ENCODE measurements at regions not wholly inside any gene's neighbourhood (a gene's known extent, or its start where the extent isn't known, plus 50 kb on each side); places are given as distances from the start of the nearest gene placed in this dataset.

GRCh38 chr4:115370012-115370411 lies 256.6 kb upstream of the NDST4 start:
- no peaks in the 10 kb centered on the region for H3K4me1 Mint-ChIP-seq (ENCODE audit: low read depth)
- no peak overlapping the region for H3K4me3 Mint-ChIP-seq
- no peak for TF ChIP-seq CTCF (IDR thresholded peaks at IDR 0.05)
- DNase-seq, result no peak
- H3K9me3 Mint-ChIP-seq, result peaks cover 15% of the 10 kb centered on the region
- H3K27ac Mint-ChIP-seq, result no peak overlapping the region
- no peaks in the 10 kb centered on the region for H3K36me3 Mint-ChIP-seq (ENCODE audit: low read depth)
- no peaks in the 10 kb centered on the region for H3K27me3 Mint-ChIP-seq (ENCODE audit: insufficient read depth)

- H3K27ac Mint-ChIP-seq, result no peak overlapping the region
- TF ChIP-seq CTCF (IDR thresholded peaks at IDR 0.05), result no peak
- H3K4me1 Mint-ChIP-seq (ENCODE audit: low read depth), result no peaks in the 10 kb centered on the region
- H3K36me3 Mint-ChIP-seq (ENCODE audit: low read depth), result no peaks in the 10 kb centered on the region
- H3K4me3 Mint-ChIP-seq, result no peak overlapping the region
- H3K9me3 Mint-ChIP-seq, result peaks cover 9% of the 10 kb centered on the region
- DNase-seq, result no peak
- H3K27me3 Mint-ChIP-seq (ENCODE audit: insufficient read depth), result no peaks in the 10 kb centered on the region
Measured at GRCh38 chr4:115366390-115366789, 253.0 kb upstream of the NDST4 start.

- TF ChIP-seq CTCF (IDR thresholded peaks at IDR 0.05), result no peak
- Mint-ChIP-seq H3K27ac (no peak overlapping the region), H3K4me3 (no peak overlapping the region), H3K36me3 (ENCODE audit: low read depth) (no peaks in the 10 kb centered on the region), H3K4me1 (ENCODE audit: low read depth) (no peaks in the 10 kb centered on the region), H3K9me3 (peaks cover 19% of the 10 kb centered on the region), H3K27me3 (ENCODE audit: insufficient read depth) (no peaks in the 10 kb centered on the region)
- no peak for DNase-seq
Measured at GRCh38 chr4:115365185-115365584, 251.8 kb upstream of the NDST4 start.

GRCh38 chr4:115361781-115362180 lies 248.4 kb upstream of the NDST4 start:
- Mint-ChIP-seq H3K9me3 (peaks cover 28% of the 10 kb centered on the region), H3K4me1 (ENCODE audit: low read depth) (no peaks in the 10 kb centered on the region), H3K4me3 (no peak overlapping the region), H3K27ac (no peak overlapping the region), H3K36me3 (ENCODE audit: low read depth) (no peaks in the 10 kb centered on the region), H3K27me3 (ENCODE audit: insufficient read depth) (no peaks in the 10 kb centered on the region)
- no peak for DNase-seq
- TF ChIP-seq CTCF (IDR thresholded peaks at IDR 0.05), result no peak

GRCh38 chr4:115360431-115360830 lies 247.0 kb upstream of the NDST4 start:
- no peak for TF ChIP-seq CTCF (IDR thresholded peaks at IDR 0.05)
- no peak overlapping the region for H3K4me3 Mint-ChIP-seq
- no peaks in the 10 kb centered on the region for H3K36me3 Mint-ChIP-seq (ENCODE audit: low read depth)
- H3K9me3 Mint-ChIP-seq, result peaks cover 32% of the 10 kb centered on the region
- no peak overlapping the region for H3K27ac Mint-ChIP-seq
- H3K4me1 Mint-ChIP-seq (ENCODE audit: low read depth), result no peaks in the 10 kb centered on the region
- no peak for DNase-seq
- no peaks in the 10 kb centered on the region for H3K27me3 Mint-ChIP-seq (ENCODE audit: insufficient read depth)

- Mint-ChIP-seq H3K27me3 (ENCODE audit: insufficient read depth) (no peaks in the 10 kb centered on the region), H3K27ac (no peak overlapping the region), H3K36me3 (ENCODE audit: low read depth) (no peaks in the 10 kb centered on the region), H3K9me3 (peaks cover 56% of the 10 kb centered on the region), H3K4me3 (no peak overlapping the region), H3K4me1 (ENCODE audit: low read depth) (no peaks in the 10 kb centered on the region)
- DNase-seq, result no peak
- TF ChIP-seq CTCF (IDR thresholded peaks at IDR 0.05), result no peak
Measured at GRCh38 chr4:115357776-115358175, 244.4 kb upstream of the NDST4 start.

Measured in HFFc6 (cell line).